HEK293 (cell line): ENCODE measurements at regions not wholly inside any gene's neighbourhood (a gene's known extent, or its start where the extent isn't known, plus 50 kb on each side); places are given as distances from the start of the nearest gene placed in this dataset.

Experiments used
- ZNF626 ChIP-seq: fragments of 450-650 bp; sonication (Bioruptor Pico); formaldehyde crosslinking; IDR thresholded peaks from 2 replicates; pipeline ENCODE4 v1.5.1; 2018; ENCODE audit warnings: missing biosample characterization, missing genetic modification characterization, inconsistent platforms
- ZNF664 ChIP-seq: fragments of 450-650 bp; formaldehyde crosslinking; IDR thresholded peaks from 2 replicates; pipeline ENCODE4 v1.5.1; 2016; ENCODE audit warnings: missing biosample characterization, missing genetic modification characterization
- TF ChIP-seq, protein P1 (sequence below): fragments of 450-650 bp; formaldehyde crosslinking; IDR thresholded peaks from 2 replicates; pipeline ENCODE4 v1.5.1; 2016; ENCODE audit warnings: missing biosample characterization, missing genetic modification characterization, low read depth
- TF ChIP-seq, protein P2 (sequence below): fragments of 450-650 bp; formaldehyde crosslinking; conservative IDR thresholded peaks from 2 replicates; pipeline ENCODE4 v1.5.1; 2016; ENCODE audit warnings: low read depth, missing biosample characterization, missing genetic modification characterization
- TF ChIP-seq, protein P3 (sequence below): fragments of 450-650 bp; formaldehyde crosslinking; IDR thresholded peaks from 2 replicates; pipeline ENCODE4 v1.5.1; 2016; ENCODE audit warnings: missing biosample characterization, missing genetic modification characterization

DNA sequence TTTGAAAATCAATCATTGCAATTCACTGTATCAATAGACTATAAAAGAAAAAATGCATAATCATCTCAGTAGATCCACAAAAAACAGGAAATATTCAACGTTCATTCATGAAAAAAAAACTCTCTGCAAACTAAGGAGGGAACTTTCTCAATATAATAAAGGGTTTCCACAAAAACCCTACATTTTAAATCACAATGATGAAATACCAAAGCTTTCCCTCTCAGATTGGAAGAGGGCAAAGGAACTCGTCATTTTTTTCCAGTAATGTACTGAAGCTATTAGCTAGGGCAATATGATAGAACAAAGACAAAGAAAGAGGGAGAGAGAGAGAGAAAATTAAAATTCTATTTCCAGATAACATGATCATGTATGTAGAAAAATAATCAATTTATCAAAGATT is 167.1 kb upstream of the RBMS1 start:
- TF ChIP-seq, protein P1, sequence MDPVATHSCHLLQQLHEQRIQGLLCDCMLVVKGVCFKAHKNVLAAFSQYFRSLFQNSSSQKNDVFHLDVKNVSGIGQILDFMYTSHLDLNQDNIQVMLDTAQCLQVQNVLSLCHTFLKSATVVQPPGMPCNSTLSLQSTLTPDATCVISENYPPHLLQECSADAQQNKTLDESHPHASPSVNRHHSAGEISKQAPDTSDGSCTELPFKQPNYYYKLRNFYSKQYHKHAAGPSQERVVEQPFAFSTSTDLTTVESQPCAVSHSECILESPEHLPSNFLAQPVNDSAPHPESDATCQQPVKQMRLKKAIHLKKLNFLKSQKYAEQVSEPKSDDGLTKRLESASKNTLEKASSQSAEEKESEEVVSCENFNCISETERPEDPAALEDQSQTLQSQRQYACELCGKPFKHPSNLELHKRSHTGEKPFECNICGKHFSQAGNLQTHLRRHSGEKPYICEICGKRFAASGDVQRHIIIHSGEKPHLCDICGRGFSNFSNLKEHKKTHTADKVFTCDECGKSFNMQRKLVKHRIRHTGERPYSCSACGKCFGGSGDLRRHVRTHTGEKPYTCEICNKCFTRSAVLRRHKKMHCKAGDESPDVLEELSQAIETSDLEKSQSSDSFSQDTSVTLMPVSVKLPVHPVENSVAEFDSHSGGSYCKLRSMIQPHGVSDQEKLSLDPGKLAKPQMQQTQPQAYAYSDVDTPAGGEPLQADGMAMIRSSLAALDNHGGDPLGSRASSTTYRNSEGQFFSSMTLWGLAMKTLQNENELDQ, result no peak
- TF ChIP-seq ZNF626 (tag by site-specific recombination), result no peak
- TF ChIP-seq ZNF664 (tag by site-specific recombination), result no peak
- TF ChIP-seq, protein P2, sequence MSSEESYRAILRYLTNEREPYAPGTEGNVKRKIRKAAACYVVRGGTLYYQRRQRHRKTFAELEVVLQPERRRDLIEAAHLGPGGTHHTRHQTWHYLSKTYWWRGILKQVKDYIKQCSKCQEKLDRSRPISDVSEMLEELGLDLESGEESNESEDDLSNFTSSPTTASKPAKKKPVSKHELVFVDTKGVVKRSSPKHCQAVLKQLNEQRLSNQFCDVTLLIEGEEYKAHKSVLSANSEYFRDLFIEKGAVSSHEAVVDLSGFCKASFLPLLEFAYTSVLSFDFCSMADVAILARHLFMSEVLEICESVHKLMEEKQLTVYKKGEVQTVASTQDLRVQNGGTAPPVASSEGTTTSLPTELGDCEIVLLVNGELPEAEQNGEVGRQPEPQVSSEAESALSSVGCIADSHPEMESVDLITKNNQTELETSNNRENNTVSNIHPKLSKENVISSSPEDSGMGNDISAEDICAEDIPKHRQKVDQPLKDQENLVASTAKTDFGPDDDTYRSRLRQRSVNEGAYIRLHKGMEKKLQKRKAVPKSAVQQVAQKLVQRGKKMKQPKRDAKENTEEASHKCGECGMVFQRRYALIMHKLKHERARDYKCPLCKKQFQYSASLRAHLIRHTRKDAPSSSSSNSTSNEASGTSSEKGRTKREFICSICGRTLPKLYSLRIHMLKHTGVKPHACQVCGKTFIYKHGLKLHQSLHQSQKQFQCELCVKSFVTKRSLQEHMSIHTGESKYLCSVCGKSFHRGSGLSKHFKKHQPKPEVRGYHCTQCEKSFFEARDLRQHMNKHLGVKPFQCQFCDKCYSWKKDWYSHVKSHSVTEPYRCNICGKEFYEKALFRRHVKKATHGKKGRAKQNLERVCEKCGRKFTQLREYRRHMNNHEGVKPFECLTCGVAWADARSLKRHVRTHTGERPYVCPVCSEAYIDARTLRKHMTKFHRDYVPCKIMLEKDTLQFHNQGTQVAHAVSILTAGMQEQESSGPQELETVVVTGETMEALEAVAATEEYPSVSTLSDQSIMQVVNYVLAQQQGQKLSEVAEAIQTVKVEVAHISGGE (tag by site-specific recombination), result no peak
- TF ChIP-seq, protein P3, sequence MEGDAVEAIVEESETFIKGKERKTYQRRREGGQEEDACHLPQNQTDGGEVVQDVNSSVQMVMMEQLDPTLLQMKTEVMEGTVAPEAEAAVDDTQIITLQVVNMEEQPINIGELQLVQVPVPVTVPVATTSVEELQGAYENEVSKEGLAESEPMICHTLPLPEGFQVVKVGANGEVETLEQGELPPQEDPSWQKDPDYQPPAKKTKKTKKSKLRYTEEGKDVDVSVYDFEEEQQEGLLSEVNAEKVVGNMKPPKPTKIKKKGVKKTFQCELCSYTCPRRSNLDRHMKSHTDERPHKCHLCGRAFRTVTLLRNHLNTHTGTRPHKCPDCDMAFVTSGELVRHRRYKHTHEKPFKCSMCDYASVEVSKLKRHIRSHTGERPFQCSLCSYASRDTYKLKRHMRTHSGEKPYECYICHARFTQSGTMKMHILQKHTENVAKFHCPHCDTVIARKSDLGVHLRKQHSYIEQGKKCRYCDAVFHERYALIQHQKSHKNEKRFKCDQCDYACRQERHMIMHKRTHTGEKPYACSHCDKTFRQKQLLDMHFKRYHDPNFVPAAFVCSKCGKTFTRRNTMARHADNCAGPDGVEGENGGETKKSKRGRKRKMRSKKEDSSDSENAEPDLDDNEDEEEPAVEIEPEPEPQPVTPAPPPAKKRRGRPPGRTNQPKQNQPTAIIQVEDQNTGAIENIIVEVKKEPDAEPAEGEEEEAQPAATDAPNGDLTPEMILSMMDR, result no peak
